Common myeloid progenitor, CD34-positive (primary cell): ENCODE measurements at regions not wholly inside any gene's neighbourhood (a gene's known extent, or its start where the extent isn't known, plus 50 kb on each side); places are given as distances from the start of the nearest gene placed in this dataset.

ENCODE experiments used
- CTCF ChIA-PET: fragments of 350-600 bp; sonication (Branson Sonifier 250); formaldehyde crosslinking; loops from one replicate; lab custom pipeline; 2021; ENCODE audit warnings: antibody characterized with exemption; lab: Charles Lee
- POLR2A ChIA-PET: fragments of 350-600 bp; sonication (Branson Sonifier 250); formaldehyde crosslinking; loops from one replicate; lab custom pipeline; 2021; ENCODE audit warnings: antibody characterized with exemption; lab: Charles Lee
- DNase-seq, 3 donors: peaks; one replicate each; pipeline versions ENCODE4 v3.0.0 to v3.0.0-alpha.2; 2013
- H3K27ac ChIP-seq, 2 experiments: 1 replicate in 1 of 2; 2 replicates in 1 of 2; pipeline ENCODE4 v1.7.0; 2013; ENCODE audit warnings: inconsistent platforms in 2 of 2, low read length in 2 of 2, mild to moderate bottlenecking in 2 of 2, low read depth in 1 of 2, moderate library complexity in 1 of 2; ENCODE audit not compliant: severe bottlenecking in 2 of 2, insufficient read depth in 1 of 2, poor library complexity in 1 of 2
- H3K27me3 ChIP-seq, 5 experiments: replicated peaks in 2 of 5; 1 replicate in 3 of 5; 2 replicates in 2 of 5; pipeline versions ENCODE4 v1.6.1 to v1.7.0; 2013; ENCODE audit warnings: low read length in 4 of 5, mild to moderate bottlenecking in 2 of 5, moderate library complexity in 2 of 5, inconsistent platforms in 1 of 5; ENCODE audit not compliant: insufficient read depth in 5 of 5, control insufficient read depth in 4 of 5
- H3K36me3 ChIP-seq, 4 experiments: 1 replicate in 2 of 4; 2 replicates in 2 of 4; pipeline versions ENCODE4 v1.6.1 to v1.7.0; 2013; ENCODE audit warnings: low read length in 3 of 4, control low read depth in 1 of 4, mild to moderate bottlenecking in 1 of 4; ENCODE audit not compliant: control insufficient read depth in 4 of 4, insufficient read depth in 4 of 4
- H3K4me1 ChIP-seq, 4 experiments: 1 replicate in 3 of 4; 2 replicates in 1 of 4; pipeline versions ENCODE4 v1.6.1 to v1.7.1; 2013; ENCODE audit warnings: low read length in 3 of 4, mild to moderate bottlenecking in 3 of 4, control low read depth in 1 of 4, inconsistent platforms in 1 of 4, moderate library complexity in 1 of 4; ENCODE audit not compliant: control insufficient read depth in 4 of 4, insufficient read depth in 4 of 4; ENCODE audit errors: control extremely low read depth in 1 of 4
- H3K4me3 ChIP-seq, 7 experiments: 1 replicate in 4 of 7; 2 replicates in 3 of 7; pipeline versions ENCODE4 v1.5.1 to v1.7.0; 2013; ENCODE audit warnings: mild to moderate bottlenecking in 7 of 7, low read length in 6 of 7, moderate library complexity in 6 of 7, inconsistent platforms in 2 of 7, low read depth in 2 of 7, control low read depth in 1 of 7; ENCODE audit not compliant: insufficient read depth in 4 of 7, control insufficient read depth in 1 of 7; ENCODE audit errors: extremely low read depth in 1 of 7
- H3K9me3 ChIP-seq, 5 experiments: 1 replicate in 4 of 5; 2 replicates in 1 of 5; pipeline versions ENCODE4 v1.6.1 to v1.7.1; 2013; ENCODE audit warnings: low read length in 4 of 5, mild to moderate bottlenecking in 2 of 5, inconsistent platforms in 1 of 5, low read depth in 1 of 5, moderate library complexity in 1 of 5; ENCODE audit not compliant: control insufficient read depth in 4 of 5, insufficient read depth in 2 of 5; ENCODE audit errors: control extremely low read depth in 1 of 5
- WGBS: methylation state at CpG from one replicate; pipeline ENCODE4 v1.1.5; 2013; ENCODE audit not compliant: insufficient coverage; 5-methylcytosine and 5-hydroxymethylcytosine counted together

DNA sequence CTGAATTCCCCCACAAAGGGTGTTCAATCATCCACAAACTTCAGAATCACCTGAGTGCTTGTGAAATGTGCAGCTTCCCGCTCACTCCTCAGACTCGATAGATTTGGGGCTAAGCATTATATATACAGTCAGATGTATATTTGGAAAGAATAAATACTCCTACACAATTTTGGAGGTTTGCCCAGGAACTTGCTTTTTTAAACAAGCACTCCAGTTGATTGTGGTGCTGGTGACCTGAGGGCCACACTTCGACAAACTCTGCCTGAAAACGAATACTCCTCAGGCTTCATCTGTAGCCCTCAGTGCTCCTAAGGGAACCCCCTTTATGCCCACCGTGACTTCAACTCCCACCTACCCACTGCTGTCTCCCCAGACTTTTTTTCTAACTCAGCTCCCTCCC is 211.6 kb downstream of the INHBA start:
- 92% methylated on average over 3 of the region's 5 CpGs for WGBS
- POLR2A ChIA-PET: no interaction called here

DNA sequence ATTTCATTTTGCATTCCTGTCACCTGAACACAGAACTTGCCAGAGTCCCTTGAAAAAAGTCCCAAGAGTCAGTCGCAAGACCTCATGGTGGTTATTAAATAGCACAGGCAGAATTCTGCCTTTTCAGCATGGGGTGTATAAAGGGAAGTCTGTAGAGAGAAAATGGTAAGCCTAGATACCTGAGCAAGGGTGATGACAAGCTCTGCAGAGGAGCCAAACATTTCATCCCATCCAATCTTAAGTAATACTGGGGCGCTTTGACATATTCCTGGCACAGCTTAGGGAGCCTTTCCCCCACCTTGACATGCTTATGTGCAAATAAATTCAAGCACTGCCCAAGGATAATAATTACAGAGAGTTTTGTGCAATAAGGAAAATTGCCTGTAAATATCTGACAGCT is 213.0 kb downstream of the INHBA start:
- Histone ChIP-seq H3K36me3 (no peaks in the 10 kb centered on the region), H3K4me3 (no peak overlapping the region), H3K4me1 (peaks cover 0 to 3% (median 0%) of the 10 kb centered on the region in 4 experiments), H3K27me3 (no peaks in the 10 kb centered on the region), H3K9me3 (no peaks in the 10 kb centered on the region), H3K27ac (no peak overlapping the region)
- no peak for DNase-seq
- ChIA-PET CTCF (no interaction called here), POLR2A (no interaction called here)
- 80% methylated on average over 1 of the region's 2 CpGs for WGBS

More for the DNA sequence above, 211.6 kb downstream of the INHBA start:
- Histone ChIP-seq H3K27ac (no peak overlapping the region), H3K27me3 (no peaks in the 10 kb centered on the region), H3K4me3 (no peak overlapping the region), H3K36me3 (no peaks in the 10 kb centered on the region), H3K4me1 (peaks cover 0 to 3% (median 0%) of the 10 kb centered on the region in 4 experiments), H3K9me3 (no peaks in the 10 kb centered on the region)
- CTCF ChIA-PET: no interaction called here
- DNase-seq: no peak

DNA sequence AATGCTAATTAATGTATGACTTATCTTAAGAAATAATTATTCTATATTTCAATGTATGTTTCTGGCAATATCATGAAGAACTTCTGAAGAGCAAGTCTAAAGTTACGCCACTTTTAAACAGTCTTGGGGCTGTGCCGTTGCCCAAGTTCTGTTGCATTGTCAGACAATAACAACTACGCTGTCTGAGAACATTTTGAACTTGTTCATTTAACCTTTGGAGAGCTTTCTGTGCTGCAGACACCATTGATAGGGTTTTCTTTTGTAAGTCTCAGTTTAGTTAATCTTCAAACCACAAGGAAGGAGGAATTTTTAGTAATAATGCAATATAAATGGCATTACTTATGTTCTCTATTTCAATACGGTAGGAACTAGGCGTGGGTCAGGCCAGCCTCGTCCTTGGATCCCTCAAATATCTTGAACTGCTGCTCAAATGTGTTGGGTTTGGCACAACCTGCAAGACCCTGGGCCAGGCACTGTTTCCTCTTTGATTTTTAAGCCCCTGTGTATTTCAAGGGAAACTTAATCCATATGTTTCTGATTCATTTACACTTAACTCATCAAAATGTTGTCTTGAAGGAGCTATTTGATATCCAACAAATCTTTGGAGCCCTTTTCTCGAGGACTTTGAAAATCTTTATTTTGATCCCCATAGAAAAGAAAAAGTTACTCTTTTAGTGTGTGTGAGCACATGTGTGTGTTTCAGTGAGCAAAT is 215.5 kb downstream of the INHBA start:
- peaks cover 0 to 3% (median 0%) of the 10 kb centered on the region in 4 experiments for H3K4me1 ChIP-seq
- no peaks in the 10 kb centered on the region for H3K36me3 ChIP-seq
- DNase-seq: no peak
- H3K27ac ChIP-seq: no peak overlapping the region
- 96% methylated on average over 6 of the region's 7 CpGs for WGBS
- POLR2A ChIA-PET: no interaction called here
- CTCF ChIA-PET: no interaction called here
- H3K9me3 ChIP-seq: no peaks in the 10 kb centered on the region
- H3K4me3 ChIP-seq: no peak overlapping the region
- H3K27me3 ChIP-seq: no peaks in the 10 kb centered on the region

DNA sequence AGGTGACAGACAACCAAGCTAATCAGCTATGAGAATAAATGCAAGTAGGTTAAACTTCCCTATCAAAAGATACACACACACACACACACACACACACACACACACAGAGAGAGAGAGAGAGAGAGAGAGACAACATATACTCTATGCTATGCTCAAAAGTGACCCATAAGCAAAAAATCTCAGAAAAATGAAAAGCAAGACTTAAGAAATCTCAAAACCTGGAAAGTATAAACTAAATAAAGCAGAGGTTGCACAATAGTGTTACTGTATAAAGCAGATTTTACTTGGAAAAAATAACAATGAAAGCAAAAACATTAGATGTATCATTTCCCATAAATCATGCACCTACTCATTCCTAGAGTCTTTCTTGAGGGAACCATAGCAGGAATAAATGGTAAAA is 221.5 kb downstream of the INHBA start:
- POLR2A ChIA-PET: interaction anchor here (0.5 kb wide), 1 partner anchor 1249 kb away, joined by 3 read pairs; no protein-coding TSS in a partner anchor

DNA sequence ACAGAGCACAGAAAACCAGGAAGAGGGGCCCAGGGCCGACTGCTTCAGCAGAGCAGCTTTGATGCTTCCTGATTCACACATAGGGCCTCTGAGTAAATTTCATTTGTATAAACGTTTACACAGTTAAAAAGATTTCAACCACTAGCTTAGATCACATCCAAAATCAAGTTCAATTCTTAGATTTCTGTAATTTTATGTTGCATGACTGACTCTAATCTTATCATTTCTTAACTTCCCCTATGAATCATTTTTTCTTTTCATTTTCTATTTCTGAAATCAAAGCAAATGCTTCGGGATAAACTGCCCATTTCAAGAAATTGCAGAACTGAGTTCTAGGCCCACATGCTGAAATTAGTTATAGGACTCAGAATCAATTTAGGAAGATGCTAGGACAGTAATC is 224.7 kb downstream of the INHBA start:
- CTCF ChIA-PET: no interaction called here
- Histone ChIP-seq H3K9me3 (peaks cover 0 to 6% (median 3%) of the 10 kb centered on the region in 5 experiments), H3K36me3 (no peaks in the 10 kb centered on the region), H3K4me3 (no peak overlapping the region), H3K27me3 (no peaks in the 10 kb centered on the region), H3K4me1 (no peaks in the 10 kb centered on the region), H3K27ac (no peak overlapping the region)
- POLR2A ChIA-PET: no interaction called here
- no CpG with 5 or more reads among the region's 3 CpGs for WGBS
- peak in 1 of 3 donors; percentile 4 for DNase-seq

More for the DNA sequence above, 221.5 kb downstream of the INHBA start:
- DNase-seq: no peak
- CTCF ChIA-PET: no interaction called here
- Histone ChIP-seq H3K4me3 (no peak overlapping the region), H3K4me1 (no peaks in the 10 kb centered on the region), H3K9me3 (peaks cover 0 to 6% (median 3%) of the 10 kb centered on the region in 5 experiments), H3K27ac (no peak overlapping the region), H3K36me3 (no peaks in the 10 kb centered on the region), H3K27me3 (no peaks in the 10 kb centered on the region)

DNA sequence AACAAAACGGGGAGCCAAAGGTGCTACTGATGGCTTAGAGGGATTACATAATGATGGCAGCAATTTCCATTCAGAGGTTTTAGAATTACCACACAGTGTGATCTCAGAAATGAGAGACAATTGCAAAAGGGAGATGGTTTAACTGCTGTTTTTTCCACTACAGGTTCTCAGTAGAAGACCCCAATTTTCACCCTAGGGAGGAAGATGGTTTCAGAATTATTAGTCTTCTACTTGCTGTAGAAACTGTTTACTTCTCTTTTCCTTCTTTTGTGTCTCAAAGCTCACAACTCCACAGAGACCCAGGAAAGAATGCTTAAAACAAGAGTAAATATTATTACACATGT is 226.5 kb downstream of the INHBA start:
- CTCF ChIA-PET: no interaction called here
- POLR2A ChIA-PET: no interaction called here
- 100% methylated on average over 1 of the region's 1 CpG for WGBS

DNA sequence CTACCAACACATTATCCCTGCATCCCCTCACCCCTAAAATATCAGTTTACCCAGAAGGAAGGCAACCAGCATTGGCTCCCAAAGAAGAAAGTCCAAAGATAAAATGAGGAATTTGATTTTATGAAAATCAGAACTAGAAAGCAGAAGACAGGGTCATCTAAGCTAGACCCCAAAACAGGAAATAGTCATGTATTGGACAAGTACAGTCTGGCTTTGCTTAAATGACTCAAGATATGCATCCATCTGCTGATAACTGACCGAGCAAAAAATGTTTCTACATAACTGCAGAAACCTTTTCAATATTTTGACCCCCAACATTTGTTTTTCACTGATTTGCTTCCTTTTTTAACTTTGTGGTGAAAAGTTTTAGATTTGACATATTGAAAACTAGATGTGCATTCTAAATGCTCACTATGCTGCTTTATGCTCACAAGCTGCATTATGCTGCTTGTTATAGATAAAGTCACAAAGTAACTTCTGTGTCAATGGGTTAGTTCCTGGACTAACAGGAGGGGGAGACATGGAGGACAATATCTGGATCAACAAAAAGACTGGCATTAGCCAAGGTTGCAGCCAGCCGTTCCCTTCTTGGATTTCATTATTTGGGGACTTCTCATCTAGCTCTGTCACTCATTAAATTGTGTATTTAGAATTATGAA is 227.0 kb downstream of the INHBA start:
- Histone ChIP-seq H3K36me3 (no peaks in the 10 kb centered on the region), H3K4me3 (no peak overlapping the region), H3K9me3 (peaks cover 0 to 6% (median 3%) of the 10 kb centered on the region in 5 experiments), H3K27me3 (no peaks in the 10 kb centered on the region), H3K27ac (no peak overlapping the region), H3K4me1 (no peaks in the 10 kb centered on the region)
- WGBS: 83% methylated on average over 1 of the region's 2 CpGs
- ChIA-PET CTCF (no interaction called here), POLR2A (no interaction called here)
- no peak for DNase-seq

More for the DNA sequence above, 226.5 kb downstream of the INHBA start:
- Histone ChIP-seq H3K4me1 (no peaks in the 10 kb centered on the region), H3K9me3 (peaks cover 0 to 6% (median 3%) of the 10 kb centered on the region in 5 experiments), H3K27ac (no peak overlapping the region), H3K27me3 (no peaks in the 10 kb centered on the region), H3K36me3 (no peaks in the 10 kb centered on the region), H3K4me3 (no peak overlapping the region)
- no peak for DNase-seq
